Umbilical cord (tissue), 1 donor: ENCODE measurements at regions not wholly inside any gene's neighbourhood (a gene's known extent, or its start where the extent isn't known, plus 50 kb on each side); places are given as distances from the start of the nearest gene placed in this dataset.

ENCODE experiments used
- DNase-seq: peaks from one replicate; pipeline ENCODE4 v3.0.0-alpha.2; 2015; ENCODE audit warnings: low spot score

- no peak for DNase-seq
Measured at GRCh38 chr21:18460979-18461378, 57.4 kb upstream of the TMPRSS15 start.

- no peak for DNase-seq
Measured at GRCh38 chr21:18461743-18462142, 58.2 kb upstream of the TMPRSS15 start.

GRCh38 chr21:18467715-18468114 lies 64.1 kb upstream of the TMPRSS15 start:
- no peak for DNase-seq

DNA sequence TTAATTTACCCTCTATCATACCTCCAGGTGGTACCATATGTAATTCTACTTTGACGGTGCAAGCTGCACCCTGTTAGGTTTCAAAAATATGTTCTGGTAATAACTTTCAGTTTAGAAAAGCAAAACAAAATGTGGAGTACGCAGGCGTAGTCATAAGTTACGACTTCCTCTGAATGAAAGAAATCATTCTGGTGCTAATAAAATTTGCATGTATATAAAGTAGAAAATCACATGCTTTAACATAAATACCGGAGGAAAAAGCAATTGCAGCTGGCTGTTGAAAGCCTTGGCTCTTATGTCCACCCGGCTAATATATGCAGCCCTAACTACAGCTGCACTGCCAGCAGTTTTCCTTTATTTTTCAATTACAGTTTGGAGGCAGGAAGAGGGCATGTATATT lies 65.2 kb upstream of the TMPRSS15 start:
- no peak for DNase-seq

DNA sequence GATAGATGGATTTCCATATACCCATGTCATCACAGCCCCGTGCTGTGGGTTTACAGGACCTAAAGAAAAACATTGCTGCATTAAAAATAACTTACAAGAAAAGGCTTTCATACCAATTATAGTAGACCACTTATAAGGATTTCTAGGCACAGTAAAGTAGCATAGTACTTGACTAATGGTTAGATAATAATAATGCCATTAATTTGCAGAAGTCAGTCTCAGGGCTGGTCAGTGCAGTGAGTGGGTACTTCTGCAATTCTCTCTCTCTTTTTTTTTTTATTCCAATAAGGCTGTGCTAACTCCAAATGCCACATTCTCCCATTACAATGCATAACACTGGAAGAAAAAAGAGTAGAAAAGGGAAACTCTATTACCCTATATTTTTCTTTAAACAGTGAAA lies 73.1 kb upstream of the TMPRSS15 start:
- DNase-seq: no peak

GRCh38 chr21:18477043-18477442 lies 73.5 kb upstream of the TMPRSS15 start:
- DNase-seq: no peak

DNA sequence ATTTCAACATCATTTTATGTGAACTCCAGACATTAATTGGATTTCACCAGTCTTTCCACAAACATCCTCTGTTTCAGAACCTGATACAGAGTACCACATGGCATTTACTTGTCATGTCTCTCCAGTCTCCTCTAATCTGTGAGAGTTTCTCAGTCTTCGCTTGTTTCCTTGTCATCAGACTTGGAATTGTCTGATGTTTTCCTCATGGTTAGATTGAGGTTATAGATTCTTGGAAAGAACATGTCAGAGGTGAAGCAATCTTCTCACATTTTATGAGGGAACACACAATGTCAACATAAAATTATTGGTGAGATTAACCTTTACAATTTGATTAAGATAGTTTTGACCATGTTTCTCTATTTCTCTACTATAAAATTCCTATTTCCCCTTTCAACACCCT lies 74.9 kb upstream of the TMPRSS15 start:
- no peak for DNase-seq

GRCh38 chr21:18488252-18488651 lies 84.7 kb upstream of the TMPRSS15 start:
- DNase-seq: no peak

DNA sequence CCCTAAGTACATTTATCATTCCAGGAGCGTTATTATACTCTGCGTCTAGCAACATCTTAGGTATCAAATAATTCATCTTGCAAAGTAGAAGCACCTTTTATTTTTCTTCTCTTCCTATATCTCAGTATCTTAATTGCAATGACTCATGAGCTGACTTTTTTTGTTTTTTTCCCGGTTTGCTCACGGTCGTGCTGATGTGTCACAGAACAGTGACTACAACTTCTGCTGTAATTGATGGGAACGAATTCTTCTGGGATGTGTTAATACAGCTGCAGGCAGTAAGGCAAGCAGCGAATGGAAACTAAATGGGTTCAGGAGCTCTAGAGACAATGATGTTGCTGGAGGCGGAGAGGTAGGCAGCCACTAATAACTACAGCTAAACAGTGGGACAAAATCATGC lies 89.8 kb upstream of the TMPRSS15 start:
- peak; percentile 75 for DNase-seq

DNA sequence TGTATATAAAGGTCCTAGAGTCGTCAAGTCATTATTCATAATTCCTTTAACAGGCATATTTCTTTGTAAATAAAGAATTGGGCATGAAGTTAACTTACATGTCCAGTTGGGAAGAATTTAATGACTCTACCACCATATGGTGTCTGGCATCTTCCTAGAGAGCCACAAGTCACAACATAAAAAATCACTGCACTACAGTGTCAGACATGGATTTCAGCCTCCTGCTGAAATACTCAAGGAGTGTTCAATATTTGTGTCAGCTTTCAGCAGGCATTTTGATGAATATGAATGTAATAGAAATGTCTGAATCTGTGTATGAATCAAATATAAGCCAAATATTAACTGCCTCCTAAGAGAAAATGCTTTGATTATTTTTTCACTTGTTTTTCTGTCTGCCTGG lies 91.9 kb upstream of the TMPRSS15 start:
- no peak for DNase-seq

- DNase-seq: no peak
Measured at GRCh38 chr21:18498431-18498830, 94.8 kb upstream of the TMPRSS15 start.

GRCh38 chr21:18499761-18500376 lies 96.3 kb upstream of the TMPRSS15 start:
- peak; percentile 48 for DNase-seq

GRCh38 chr21:18518054-18518481 lies 114.5 kb upstream of the TMPRSS15 start:
- no peak for DNase-seq

- DNase-seq: peak; percentile 22
Measured at GRCh38 chr21:18521204-18521603, 117.6 kb upstream of the TMPRSS15 start.

DNA sequence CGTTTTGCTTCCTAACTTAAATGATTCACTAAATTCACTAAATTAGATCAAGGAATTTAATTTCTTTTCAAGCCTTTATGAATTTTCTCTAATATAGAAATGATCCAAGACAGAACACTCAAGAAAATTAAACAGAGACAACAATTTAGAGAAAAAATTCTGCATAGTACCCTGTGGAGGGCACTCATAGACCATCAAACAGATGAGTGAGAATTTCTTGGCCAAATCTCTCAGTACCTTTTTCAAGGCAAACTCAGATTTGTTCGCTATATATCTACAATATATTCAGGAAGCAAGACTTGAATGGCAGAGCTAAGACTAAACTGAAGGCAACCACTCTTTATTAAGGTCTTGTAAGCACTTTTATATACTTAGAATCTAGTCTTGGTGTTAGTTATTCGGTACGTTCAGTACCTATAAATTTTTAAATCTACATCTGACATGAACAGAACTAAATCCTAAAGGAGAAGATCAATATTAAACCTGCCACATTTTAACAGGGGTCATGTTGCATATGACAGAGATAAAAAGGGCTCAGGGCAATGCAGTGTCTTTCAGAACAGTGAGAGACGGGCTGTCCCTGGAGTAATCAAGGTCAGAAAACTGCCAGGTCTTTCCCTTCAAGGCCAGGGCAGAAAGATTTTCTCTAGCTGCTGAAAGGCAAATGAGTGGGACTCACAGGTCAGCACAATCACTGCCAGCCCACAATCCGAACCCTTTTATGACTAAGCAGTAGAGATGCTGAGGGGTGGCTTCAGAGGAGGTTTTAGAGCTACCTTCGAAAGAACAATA lies 118.8 kb upstream of the TMPRSS15 start:
- peak; percentile 46 for DNase-seq

DNA sequence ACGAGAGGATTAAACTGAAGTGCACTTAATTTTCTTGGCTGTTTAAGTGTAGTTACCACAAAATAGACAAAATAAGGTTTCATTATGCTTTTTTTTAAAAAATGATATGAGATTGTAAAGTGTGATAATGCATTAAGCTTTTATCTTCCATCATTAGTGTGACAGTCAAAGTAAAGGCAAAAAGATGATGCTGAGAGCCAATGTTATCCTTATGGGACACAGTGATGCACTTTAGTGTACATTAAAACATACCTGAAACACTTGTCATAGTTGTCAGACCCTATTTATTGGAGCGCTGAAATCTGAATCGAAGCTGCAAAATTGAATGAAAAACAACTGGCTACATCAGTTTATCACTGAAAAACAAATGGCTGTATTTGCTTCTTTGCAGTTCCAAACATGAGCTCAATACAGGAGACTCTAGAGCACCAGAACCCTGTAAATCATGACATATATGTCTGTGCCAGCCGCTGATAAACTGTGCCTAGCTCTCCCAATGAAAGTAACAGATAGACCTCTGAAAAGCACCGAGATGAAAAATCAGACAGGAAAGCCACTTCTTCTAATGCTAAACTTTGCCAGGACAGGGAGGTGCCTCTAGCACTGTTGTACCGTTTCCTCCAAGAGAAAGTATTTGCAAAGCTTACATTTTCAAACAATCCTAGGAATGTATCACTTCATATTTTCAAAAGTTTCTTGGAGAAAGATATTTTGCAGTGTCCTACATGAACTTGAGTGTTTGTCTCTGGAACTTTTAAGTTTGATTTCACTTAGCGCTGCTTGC lies 120.7 kb upstream of the TMPRSS15 start:
- DNase-seq: peak; percentile 41

- peak; percentile 83 for DNase-seq
Measured at GRCh38 chr21:18529254-18529653, 125.7 kb upstream of the TMPRSS15 start.

- DNase-seq: no peak
Measured at GRCh38 chr21:18542081-18542480, 138.5 kb upstream of the TMPRSS15 start.

GRCh38 chr21:18545908-18546307 lies 142.3 kb upstream of the TMPRSS15 start:
- DNase-seq: no peak

- no peak for DNase-seq
Measured at GRCh38 chr21:18547347-18547746, 143.8 kb upstream of the TMPRSS15 start.

DNA sequence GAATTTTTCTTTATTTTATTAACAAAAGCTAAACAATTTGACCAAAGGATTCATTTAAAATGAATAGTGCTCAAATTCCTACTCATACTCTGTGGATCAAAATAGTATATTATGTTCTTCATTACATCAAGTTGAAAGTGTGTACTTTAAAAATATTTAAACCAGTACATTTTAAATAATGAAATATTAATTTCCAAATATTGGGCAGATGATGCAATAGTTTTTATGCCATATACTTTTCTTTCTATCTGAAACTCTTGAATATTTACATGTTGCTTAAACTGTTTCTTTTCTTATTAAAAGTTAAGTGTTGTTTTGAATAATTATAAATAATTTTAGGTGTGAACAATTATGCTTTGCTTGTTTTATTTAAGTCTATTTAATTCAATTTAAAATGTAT lies 144.7 kb upstream of the TMPRSS15 start:
- DNase-seq: no peak

DNA sequence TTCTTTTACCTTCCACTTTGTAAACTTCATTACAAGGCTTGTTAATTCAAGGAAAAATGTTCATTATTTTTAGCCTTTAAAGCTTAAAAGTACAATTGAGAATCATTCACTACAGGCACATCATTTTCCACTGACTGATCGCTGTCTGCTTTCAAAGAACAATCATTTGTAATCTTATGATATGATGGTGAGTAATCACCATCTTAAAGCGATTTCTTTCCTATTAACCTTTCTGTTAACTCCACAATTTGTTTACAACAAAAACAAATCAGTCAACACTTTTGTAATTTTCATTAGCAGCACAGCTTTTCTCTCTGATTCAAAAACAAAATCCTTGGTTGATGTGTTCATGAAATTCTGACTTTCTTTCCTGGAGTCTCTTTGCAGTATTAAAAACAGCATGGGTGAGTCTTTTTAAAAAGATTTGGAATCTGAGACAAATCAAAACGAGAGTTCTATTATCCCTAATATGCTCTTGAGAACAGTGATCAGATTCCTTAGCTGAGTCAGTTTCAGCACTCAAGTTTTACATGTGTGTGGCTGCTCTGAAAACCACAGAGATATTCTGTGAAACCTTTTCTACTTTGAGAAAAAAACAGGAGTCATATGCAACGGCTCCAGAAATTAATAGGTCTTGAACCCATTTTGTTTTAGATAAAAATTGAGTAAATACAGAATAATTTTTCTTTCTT lies 145.8 kb upstream of the TMPRSS15 start:
- no peak for DNase-seq
